ENCODE measurements at regions not wholly inside any gene's neighbourhood (a gene's known extent, or its start where the extent isn't known, plus 50 kb on each side); places are given as distances from the start of the nearest gene placed in this dataset.

- Mint-ChIP-seq H3K27ac (no peak overlapping the region), H3K9me3 (no peaks in the 10 kb centered on the region), H3K27me3 (ENCODE audit: low read depth) (peaks cover 75% of the 10 kb centered on the region), H3K4me1 (peaks cover 18% of the 10 kb centered on the region), H3K36me3 (ENCODE audit: low read depth) (no peaks in the 10 kb centered on the region), H3K4me3 (no peak overlapping the region)
- TF ChIP-seq CTCF (IDR thresholded peaks at IDR 0.05; ENCODE audit: unreplicated experiment in 3 of 3): no peak
Observed at GRCh38 chr2:71864085-71864484, 283.6 kb downstream of the CYP26B1 start.

GRCh38 chr2:71863396-71863795, 284.3 kb downstream of the CYP26B1 start:
- Mint-ChIP-seq H3K4me1 (peaks cover 24% of the 10 kb centered on the region), H3K27me3 (ENCODE audit: low read depth) (peaks cover 73% of the 10 kb centered on the region), H3K27ac (no peak overlapping the region), H3K9me3 (peaks cover 3% of the 10 kb centered on the region), H3K4me3 (no peak overlapping the region), H3K36me3 (ENCODE audit: low read depth) (no peaks in the 10 kb centered on the region)
- TF ChIP-seq CTCF (IDR thresholded peaks at IDR 0.05; ENCODE audit: unreplicated experiment in 3 of 3): no peak

GRCh38 chr2:71862921-71863320, 284.7 kb downstream of the CYP26B1 start:
- H3K36me3 Mint-ChIP-seq (ENCODE audit: low read depth): no peaks in the 10 kb centered on the region
- H3K9me3 Mint-ChIP-seq: peaks cover 3% of the 10 kb centered on the region
- H3K27me3 Mint-ChIP-seq (ENCODE audit: low read depth): peaks cover 68% of the 10 kb centered on the region
- no peak for TF ChIP-seq CTCF (IDR thresholded peaks at IDR 0.05; ENCODE audit: unreplicated experiment in 3 of 3)
- H3K4me3 Mint-ChIP-seq: no peak overlapping the region
- peaks cover 24% of the 10 kb centered on the region for H3K4me1 Mint-ChIP-seq
- H3K27ac Mint-ChIP-seq: no peak overlapping the region

- Mint-ChIP-seq H3K36me3 (ENCODE audit: low read depth) (no peaks in the 10 kb centered on the region), H3K4me1 (peaks cover 28% of the 10 kb centered on the region), H3K4me3 (no peak overlapping the region), H3K27me3 (ENCODE audit: low read depth) (peaks cover 64% of the 10 kb centered on the region), H3K9me3 (peaks cover 3% of the 10 kb centered on the region), H3K27ac (no peak overlapping the region)
- TF ChIP-seq CTCF (IDR thresholded peaks at IDR 0.05; ENCODE audit: unreplicated experiment in 3 of 3): no peak
Observed at GRCh38 chr2:71861186-71862160, 286.2 kb downstream of the CYP26B1 start.

GRCh38 chr2:71860381-71860926, 287.2 kb downstream of the CYP26B1 start:
- Mint-ChIP-seq H3K36me3 (ENCODE audit: low read depth) (no peaks in the 10 kb centered on the region), H3K27ac (no peak overlapping the region), H3K4me1 (peaks cover 28% of the 10 kb centered on the region), H3K27me3 (ENCODE audit: low read depth) (peaks cover 64% of the 10 kb centered on the region), H3K4me3 (no peak overlapping the region), H3K9me3 (peaks cover 7% of the 10 kb centered on the region)
- no peak for TF ChIP-seq CTCF (IDR thresholded peaks at IDR 0.05; ENCODE audit: unreplicated experiment in 3 of 3)

All from nephron (organoid).